ENCODE measurements at regions not wholly inside any gene's neighbourhood (a gene's known extent, or its start where the extent isn't known, plus 50 kb on each side); places are given as distances from the start of the nearest gene placed in this dataset.
"Not testable (repeated sequence)": the region's sequence is repeated elsewhere in the genome, so short reads cannot be mapped to it uniquely, and the experiment has no call there.

GRCh38 chr4:81314196-81314896 is 99.3 kb upstream of the PRKG2 start:
- DNase-seq (ENCODE audit: low read depth): peak; percentile 93
- Histone ChIP-seq H3K36me3 (ENCODE audit: control insufficient read depth, insufficient read depth, low read length) (no peaks in the 10 kb centered on the region), H3K27me3 (ENCODE audit: control insufficient read depth, insufficient read depth, low read length) (no peaks in the 10 kb centered on the region), H3K4me3 (ENCODE audit: low read depth, low read length) (no peak overlapping the region)
- no peak for TF ChIP-seq CTCF (IDR thresholded peaks at IDR 0.05; ENCODE audit: insufficient read depth, low read length, poor library complexity, severe bottlenecking)

GRCh38 chr4:81307991-81308390 is 93.0 kb upstream of the PRKG2 start:
- H3K4me3 ChIP-seq (ENCODE audit: low read depth, low read length): no peak overlapping the region
- no peak for TF ChIP-seq CTCF (IDR thresholded peaks at IDR 0.05; ENCODE audit: insufficient read depth, low read length, poor library complexity, severe bottlenecking)
- H3K27me3 ChIP-seq (ENCODE audit: control insufficient read depth, insufficient read depth, low read length): no peaks in the 10 kb centered on the region
- H3K36me3 ChIP-seq (ENCODE audit: control insufficient read depth, insufficient read depth, low read length): no peaks in the 10 kb centered on the region
- DNase-seq (ENCODE audit: low read depth): no peak

- no peak for TF ChIP-seq CTCF (IDR thresholded peaks at IDR 0.05; ENCODE audit: insufficient read depth, low read length, poor library complexity, severe bottlenecking)
- no peaks in the 10 kb centered on the region for H3K27me3 ChIP-seq (ENCODE audit: control insufficient read depth, insufficient read depth, low read length)
Observed at GRCh38 chr4:81304871-81305270, 89.8 kb upstream of the PRKG2 start.

DNA sequence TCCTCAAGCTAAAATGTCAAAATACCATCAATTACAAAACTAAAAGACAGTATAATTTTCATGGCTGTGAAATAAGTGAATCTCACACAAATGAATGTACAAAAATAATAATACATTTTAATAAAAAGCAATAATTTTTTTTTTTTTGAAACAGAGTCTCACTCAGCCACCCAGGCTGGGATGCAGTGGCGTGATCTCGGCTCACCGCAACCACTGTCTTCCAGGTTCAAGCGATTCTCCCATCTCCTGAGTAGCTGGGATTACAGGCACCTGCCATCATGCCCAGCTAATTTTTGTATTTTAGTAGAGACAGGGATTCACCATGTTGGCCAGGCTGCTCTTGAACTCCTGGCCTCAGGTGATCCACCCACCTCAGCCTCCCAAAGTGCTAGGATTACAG is 85.3 kb upstream of the PRKG2 start:
- not testable (repeated sequence) for H3K27me3 ChIP-seq (ENCODE audit: control insufficient read depth, insufficient read depth, low read length); H3K4me3 ChIP-seq (ENCODE audit: low read depth, low read length); H3K36me3 ChIP-seq (ENCODE audit: control insufficient read depth, insufficient read depth, low read length); DNase-seq (ENCODE audit: low read depth)

More at GRCh38 chr4:81304871-81305270, 89.8 kb upstream of the PRKG2 start:
- no peak for DNase-seq (ENCODE audit: low read depth)
- Histone ChIP-seq H3K36me3 (ENCODE audit: control insufficient read depth, insufficient read depth, low read length) (no peaks in the 10 kb centered on the region), H3K4me3 (ENCODE audit: low read depth, low read length) (no peak overlapping the region)

DNA sequence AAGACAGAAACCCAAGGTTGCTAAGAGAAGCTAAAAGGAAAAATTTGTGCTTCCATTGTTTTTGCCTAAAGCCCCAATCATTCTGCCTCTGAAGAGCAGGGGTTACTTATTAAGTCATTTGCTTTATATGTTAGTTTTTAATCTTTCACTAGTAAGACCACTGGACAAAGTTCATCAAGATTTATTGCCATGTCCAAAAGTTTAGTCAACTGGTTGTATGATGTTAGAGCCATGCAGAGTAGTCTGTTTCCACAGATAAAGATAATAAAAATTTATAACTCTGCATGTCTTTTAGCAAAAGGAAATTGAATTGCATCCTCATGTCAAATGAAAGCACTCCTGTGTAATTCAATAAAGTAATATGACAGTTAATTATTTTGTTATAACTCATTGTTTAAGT is 75.8 kb upstream of the PRKG2 start:
- no peak for TF ChIP-seq CTCF (IDR thresholded peaks at IDR 0.05; ENCODE audit: insufficient read depth, low read length, poor library complexity, severe bottlenecking)
- Histone ChIP-seq H3K27me3 (ENCODE audit: control insufficient read depth, insufficient read depth, low read length) (no peaks in the 10 kb centered on the region), H3K4me3 (ENCODE audit: low read depth, low read length) (no peak overlapping the region), H3K36me3 (ENCODE audit: control insufficient read depth, insufficient read depth, low read length) (no peaks in the 10 kb centered on the region)
- no peak for DNase-seq (ENCODE audit: low read depth)

GRCh38 chr4:81287101-81287500 is 72.1 kb upstream of the PRKG2 start:
- Histone ChIP-seq H3K4me3 (ENCODE audit: low read depth, low read length) (no peak overlapping the region), H3K36me3 (ENCODE audit: control insufficient read depth, insufficient read depth, low read length) (no peaks in the 10 kb centered on the region), H3K27me3 (ENCODE audit: control insufficient read depth, insufficient read depth, low read length) (no peaks in the 10 kb centered on the region)
- no peak for DNase-seq (ENCODE audit: low read depth)
- TF ChIP-seq CTCF (IDR thresholded peaks at IDR 0.05; ENCODE audit: insufficient read depth, low read length, poor library complexity, severe bottlenecking): no peak
